Adrenal gland (tissue), 9 donors: ENCODE measurements at regions not wholly inside any gene's neighbourhood (a gene's known extent, or its start where the extent isn't known, plus 50 kb on each side); places are given as distances from the start of the nearest gene placed in this dataset.

Experiments used
- DNase-seq, 7 donors: peaks; one replicate each; pipeline ENCODE4 v3.0.0-alpha.2; 2019 to 2020
- H3K27ac ChIP-seq, 5 donors: fragments of 200-600 bp; sonication (generic) in 4 of 5; 1 replicate in 3 of 5; 2 replicates in 2 of 5; pipeline versions ENCODE4 v1.5.1 to v1.8.0; 2016 to 2020; ENCODE audit warnings: mild to moderate bottlenecking in 1 of 5
- H3K27me3 ChIP-seq: fragments of 200-600 bp; 2 replicates; pipeline ENCODE4 v1.8.0; 2021
- H3K36me3 ChIP-seq, 2 donors: fragments of 200-600 bp; replicated peaks in 1 of 2; 1 replicate in 1 of 2; 2 replicates in 1 of 2; pipeline versions ENCODE4 v1.5.1 to v1.8.0; 2018 to 2022
- H3K4me1 ChIP-seq, 2 donors: fragments of 200-600 bp; replicated peaks in 1 of 2; 1 replicate in 1 of 2; 2 replicates in 1 of 2; pipeline versions ENCODE4 v1.5.1 to v1.8.0; 2018 to 2021
- H3K4me3 ChIP-seq, 4 donors: fragments of 200-600 bp; sonication (generic) in 3 of 4; one replicate each; pipeline ENCODE4 v1.5.1; 2016 to 2018
- H3K9me3 ChIP-seq, 3 donors: fragments of 200-600 bp; sonication (generic) in 1 of 3; replicated peaks in 1 of 3; 1 replicate in 2 of 3; 2 replicates in 1 of 3; pipeline versions ENCODE4 v1.5.1 to v1.8.0; 2016 to 2021
- CTCF ChIP-seq, 6 experiments: fragments of 450-650 bp in 4 of 6; fragments of 200-600 bp in 2 of 6; sonication (generic) in 1 of 6; IDR thresholded peaks; 1 replicate in 5 of 6; 2 replicates in 1 of 6; pipeline versions ENCODE4 v1.5.1 to v1.8.0; 2016 to 2021; ENCODE audit warnings: antibody characterized with exemption in 6 of 6, mild to moderate bottlenecking in 2 of 6, moderate library complexity in 1 of 6
- POLR2A ChIP-seq, 2 donors: fragments of 450-650 bp; IDR thresholded peaks; one replicate each; pipeline ENCODE4 v1.6.1; 2017; ENCODE audit warnings: antibody characterized with exemption in 2 of 2, mild to moderate bottlenecking in 2 of 2, moderate library complexity in 1 of 2
- WGBS, 4 donors: extraction: QIAGEN DNeasy Blood & Tissue Kit in 2 of 4; methylation state at CpG; one replicate each; pipeline versions ENCODE4 v1.1.5 to v1.1.7; 2013 to 2017; 5-methylcytosine and 5-hydroxymethylcytosine counted together
- intact Hi-C, 2 donors: fragments of 100-400 bp; cut with DNase I; formaldehyde crosslinking; loops; one replicate each; pipeline versions ENCODE4 v1.14.1 to v1.15.0; 2022 to 2023
- donor health status: healthy with polysubstance abuse.
- donor health status: Bipolar disorder and iron deficiency.
- donor health status: DM: yes; HTN: yes; CAD: no.
- donor health status: DM: no; HTN: no; CAD: no.
- donor health status: DM: no; HTN: no; CAD: no.

- WGBS, 4 donors: 63 to 75% (median 70%) methylated on average over 2 of the region's 2 CpGs
- H3K36me3 ChIP-seq: no peaks in the 10 kb centered on the region
- no peaks in the 10 kb centered on the region for H3K4me1 ChIP-seq
- H3K27ac ChIP-seq: no peak overlapping the region
- no peaks in the 10 kb centered on the region for H3K27me3 ChIP-seq
- H3K4me3 ChIP-seq: no peak overlapping the region
- intact Hi-C loops: no loop called here
- no peak for TF ChIP-seq POLR2A (IDR thresholded peaks at IDR 0.05)
- TF ChIP-seq CTCF (IDR thresholded peaks at IDR 0.05): no peak
- H3K9me3 ChIP-seq: no peaks in the 10 kb centered on the region
- no peak for DNase-seq
These were observed 291.3 kb upstream of the MSX2 start for GRCh38 chr5:174433098-174433497.

GRCh38 chr5:174436750-174437149 is 287.6 kb upstream of the MSX2 start:
- Histone ChIP-seq H3K9me3 (no peaks in the 10 kb centered on the region), H3K27me3 (no peaks in the 10 kb centered on the region)
- TF ChIP-seq CTCF (IDR thresholded peaks at IDR 0.05) (no peak), POLR2A (IDR thresholded peaks at IDR 0.05) (no peak)

GRCh38 chr5:174444479-174445188 is 279.7 kb upstream of the MSX2 start:
- intact Hi-C loops: no loop called here
- Histone ChIP-seq H3K27me3 (peaks cover 11% of the 10 kb centered on the region), H3K4me1 (no peaks in the 10 kb centered on the region), H3K4me3 (no peak overlapping the region), H3K36me3 (no peaks in the 10 kb centered on the region), H3K27ac (no peak overlapping the region), H3K9me3 (no peaks in the 10 kb centered on the region)
- no peak for TF ChIP-seq CTCF (IDR thresholded peaks at IDR 0.05)
- no peak for TF ChIP-seq POLR2A (IDR thresholded peaks at IDR 0.05)
- no peak for DNase-seq
- WGBS, 4 donors: 70 to 86% (median 82%) methylated on average over 7 of the region's 7 CpGs

More at GRCh38 chr5:174436750-174437149, 287.6 kb upstream of the MSX2 start:
- 76 to 90% (median 79%) methylated on average over 3 to 4 of the region's 4 CpGs; no CpG with 5 or more reads in 1 of the 4 donors for WGBS, 4 donors
- Histone ChIP-seq H3K36me3 (no peaks in the 10 kb centered on the region), H3K4me1 (no peaks in the 10 kb centered on the region), H3K4me3 (no peak overlapping the region), H3K27ac (no peak overlapping the region)
- intact Hi-C loops: no loop called here
- no peak for DNase-seq

- WGBS, 4 donors: 55 to 74% (median 58%) methylated on average over 6 of the region's 6 CpGs
- Histone ChIP-seq H3K4me3 (no peak overlapping the region), H3K27ac (no peak overlapping the region), H3K4me1 (no peaks in the 10 kb centered on the region), H3K27me3 (peaks cover 11% of the 10 kb centered on the region), H3K36me3 (no peaks in the 10 kb centered on the region), H3K9me3 (no peaks in the 10 kb centered on the region)
- no peak for DNase-seq
- intact Hi-C loops: no loop called here
- TF ChIP-seq POLR2A (IDR thresholded peaks at IDR 0.05): no peak
- TF ChIP-seq CTCF (IDR thresholded peaks at IDR 0.05): no peak
These were observed 277.9 kb upstream of the MSX2 start for GRCh38 chr5:174446446-174446845.
